HFFc6 (cell line): ENCODE measurements at regions not wholly inside any gene's neighbourhood (a gene's known extent, or its start where the extent isn't known, plus 50 kb on each side); places are given as distances from the start of the nearest gene placed in this dataset.

ENCODE experiments used
- DNase-seq: peaks from one replicate; pipeline ENCODE4 v3.0.0-alpha.2; 2018
- H3K27ac Mint-ChIP-seq: 2 replicates; pipeline ENCODE4 v1.8.0; 2020; ENCODE audit warnings: mild to moderate bottlenecking, mixed read lengths
- H3K27me3 Mint-ChIP-seq: 2 replicates; pipeline ENCODE4 v1.8.0; 2021; ENCODE audit warnings: mild to moderate bottlenecking, moderate library complexity, mixed read lengths; ENCODE audit not compliant: insufficient read depth
- H3K36me3 Mint-ChIP-seq: 2 replicates; pipeline ENCODE4 v1.8.0; 2021; ENCODE audit warnings: low read depth, mixed read lengths
- H3K4me1 Mint-ChIP-seq: 2 replicates; pipeline ENCODE4 v1.8.0; 2020; ENCODE audit warnings: low read depth, mixed read lengths
- H3K4me3 Mint-ChIP-seq: 2 replicates; pipeline ENCODE4 v1.8.0; 2020; ENCODE audit warnings: mild to moderate bottlenecking, moderate library complexity, mixed read lengths
- H3K9me3 Mint-ChIP-seq: 2 replicates; pipeline ENCODE4 v1.8.0; 2020; ENCODE audit warnings: mild to moderate bottlenecking, mixed read lengths
- CTCF ChIP-seq: fragments of 200-600 bp; sonication (generic); IDR thresholded peaks from 2 replicates; pipeline ENCODE4 v1.5.0; 2021; ENCODE audit warnings: antibody characterized with exemption, mild to moderate bottlenecking

GRCh38 chr15:92268900-92269299 is 124.8 kb upstream of the ST8SIA2 start:
- H3K4me1 Mint-ChIP-seq = no peaks in the 10 kb centered on the region
- no peak overlapping the region for H3K27ac Mint-ChIP-seq

GRCh38 chr15:92271179-92271578 is 122.5 kb upstream of the ST8SIA2 start:
- no peak for DNase-seq
- Mint-ChIP-seq H3K36me3 (no peaks in the 10 kb centered on the region), H3K4me3 (no peak overlapping the region), H3K9me3 (peaks cover 59% of the 10 kb centered on the region), H3K27me3 (peaks cover 2% of the 10 kb centered on the region; the same call in 1 of the 2 replicates), H3K4me1 (no peaks in the 10 kb centered on the region), H3K27ac (no peak overlapping the region)
- no peak for TF ChIP-seq CTCF

More at GRCh38 chr15:92268900-92269299, 124.8 kb upstream of the ST8SIA2 start:
- TF ChIP-seq CTCF = no peak
- H3K4me3 Mint-ChIP-seq = no peak overlapping the region
- peaks cover 55% of the 10 kb centered on the region for H3K9me3 Mint-ChIP-seq
- no peak for DNase-seq
- H3K36me3 Mint-ChIP-seq = no peaks in the 10 kb centered on the region; the same call in 1 of the 2 replicates
- peaks cover 3% of the 10 kb centered on the region for H3K27me3 Mint-ChIP-seq

GRCh38 chr15:92272106-92272505 is 121.6 kb upstream of the ST8SIA2 start:
- DNase-seq = no peak
- Mint-ChIP-seq H3K9me3 (peaks cover 64% of the 10 kb centered on the region), H3K36me3 (no peaks in the 10 kb centered on the region), H3K27me3 (peaks cover 2% of the 10 kb centered on the region; the same call in 1 of the 2 replicates), H3K4me1 (no peaks in the 10 kb centered on the region), H3K27ac (no peak overlapping the region), H3K4me3 (no peak overlapping the region)
- TF ChIP-seq CTCF = no peak

GRCh38 chr15:92273286-92273685 is 120.4 kb upstream of the ST8SIA2 start:
- H3K27ac Mint-ChIP-seq = no peak overlapping the region
- no peak for DNase-seq
- no peaks in the 10 kb centered on the region for H3K36me3 Mint-ChIP-seq
- no peak for TF ChIP-seq CTCF
- no peaks in the 10 kb centered on the region for H3K4me1 Mint-ChIP-seq
- H3K27me3 Mint-ChIP-seq = peaks cover 2% of the 10 kb centered on the region; the same call in 1 of the 2 replicates
- peaks cover 57% of the 10 kb centered on the region for H3K9me3 Mint-ChIP-seq
- no peak overlapping the region for H3K4me3 Mint-ChIP-seq

- Mint-ChIP-seq H3K27me3 (peaks cover 2% of the 10 kb centered on the region; the same call in 1 of the 2 replicates), H3K36me3 (no peaks in the 10 kb centered on the region), H3K9me3 (peaks cover 57% of the 10 kb centered on the region), H3K27ac (no peak overlapping the region), H3K4me3 (no peak overlapping the region), H3K4me1 (no peaks in the 10 kb centered on the region)
- no peak for DNase-seq
- TF ChIP-seq CTCF = no peak
These were observed 120.0 kb upstream of the ST8SIA2 start for GRCh38 chr15:92273723-92274122.

GRCh38 chr15:92277776-92278175 is 115.9 kb upstream of the ST8SIA2 start:
- DNase-seq = no peak
- Mint-ChIP-seq H3K36me3 (no peaks in the 10 kb centered on the region), H3K4me3 (no peak overlapping the region), H3K4me1 (no peaks in the 10 kb centered on the region), H3K27me3 (no peaks in the 10 kb centered on the region; the same call in 1 of the 2 replicates), H3K9me3 (peaks cover 52% of the 10 kb centered on the region), H3K27ac (no peak overlapping the region)
- peak; percentile 49; the same call in 1 of the 2 replicates for TF ChIP-seq CTCF
